ENCODE measurements at regions not wholly inside any gene's neighbourhood (a gene's known extent, or its start where the extent isn't known, plus 50 kb on each side); places are given as distances from the start of the nearest gene placed in this dataset.

DNA sequence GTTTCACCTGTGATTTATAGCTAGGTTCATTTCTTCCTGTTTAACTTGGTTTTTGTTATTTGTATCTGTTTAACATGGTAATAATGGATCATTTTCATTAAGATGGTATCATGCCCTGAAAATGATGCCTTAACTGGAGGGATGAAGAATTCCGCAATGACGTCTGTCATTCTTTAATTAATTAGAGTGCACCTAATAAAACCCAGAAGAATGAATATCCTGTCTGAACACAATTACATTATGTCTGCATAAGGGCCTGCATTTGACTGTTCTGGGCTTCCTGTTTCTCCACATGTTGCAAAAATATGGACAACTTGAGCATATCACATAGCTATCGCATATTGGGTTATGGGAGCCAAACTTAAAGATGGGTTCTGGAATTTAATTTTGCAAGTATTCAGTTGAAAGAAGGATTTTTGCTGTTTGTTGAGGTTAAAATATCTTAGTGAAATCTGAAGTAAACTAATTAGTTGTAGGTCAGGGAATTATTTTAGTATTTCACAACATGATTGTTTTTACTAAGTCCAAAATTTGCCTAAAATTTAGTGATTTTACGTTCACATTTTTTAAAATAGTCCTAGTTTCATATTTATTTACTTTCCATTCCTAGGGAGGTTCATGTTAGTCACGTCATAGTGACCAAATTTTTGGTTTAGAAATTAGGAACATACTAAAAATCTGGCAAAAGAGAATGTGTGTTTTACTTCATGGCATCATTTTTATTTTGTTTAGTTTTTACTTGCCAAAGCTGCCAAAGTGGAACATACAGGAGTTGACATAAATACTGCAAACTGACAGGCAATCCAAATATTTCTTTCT, 321.0 kb upstream of the TGFBR2 start:
- no peaks in the 10 kb centered on the region for H3K9me3 ChIP-seq (ENCODE audit: insufficient read depth in 2 of 2, low read depth in 1 of 2, low read length in 1 of 2)
- H2BK120ac ChIP-seq (replicated peaks; ENCODE audit: low read depth, low read length) = no peak overlapping the region
- H3K79me2 ChIP-seq (ENCODE audit: control insufficient read depth in 1 of 2, insufficient read depth in 2 of 2, low read length in 2 of 2) = no peaks in the 10 kb centered on the region
- H3K23ac ChIP-seq (ENCODE audit: insufficient read length) = no peak overlapping the region
- TF ChIP-seq ASH2L (IDR thresholded peaks at IDR 0.05; ENCODE audit: low read length) = no peak
- no peak overlapping the region for H3K14ac ChIP-seq (ENCODE audit: insufficient read length)
- peaks cover 0 to 8% (median under 1%) of the 10 kb centered on the region in 4 experiments; a peak in 3 of 7 replicates for H3K4me1 ChIP-seq (replicated peaks in 1 of 4; ENCODE audit: control insufficient read depth in 3 of 4, insufficient read depth in 4 of 4, low read length in 3 of 4)
- H3K18ac ChIP-seq (ENCODE audit: extremely low read depth, low read length) = no peak overlapping the region
- H4K5ac ChIP-seq (ENCODE audit: insufficient read length, low read depth, low read length) = no peak overlapping the region
- no peak overlapping the region for H2AFZ ChIP-seq (ENCODE audit: low read length)
- no peak overlapping the region for H4K8ac ChIP-seq (ENCODE audit: extremely low read depth, insufficient read depth, low read length)
- no peak for DNase-seq (ENCODE audit: low read depth in 1 of 2, low spot score in 2 of 2)
- no peaks in the 10 kb centered on the region for H4K20me1 ChIP-seq (replicated peaks in 1 of 2; ENCODE audit: control insufficient read depth in 1 of 2, insufficient read depth in 2 of 2, low read length in 2 of 2)
- H3K4me2 ChIP-seq (ENCODE audit: insufficient read depth in 1 of 2, low read depth in 2 of 2, low read length in 2 of 2) = no peak overlapping the region
- H2BK20ac ChIP-seq (ENCODE audit: low read length) = no peak overlapping the region
- no peak overlapping the region for H4K91ac ChIP-seq (replicated peaks; ENCODE audit: insufficient read length, low read length)
- ChIA-PET CTCF (ENCODE audit: partially characterized antibody) (interaction anchor here (1.1 to 1.8 kb wide), 2 partner anchors 34 to 87 kb away, joined by 5 read pairs; no protein-coding TSS in a partner anchor), POLR2A (ENCODE audit: partially characterized antibody) (no interaction called here)
- no peaks in the 10 kb centered on the region for H3K79me1 ChIP-seq (ENCODE audit: low read depth, low read length)
- no peak overlapping the region for H3K4me3 ChIP-seq (ENCODE audit: extremely low read depth in 1 of 4, insufficient read depth in 2 of 4, low read depth in 3 of 4, low read length in 4 of 4)
- no peak for FAIRE-seq
- no peak overlapping the region for H2BK15ac ChIP-seq (ENCODE audit: low read length)
- H2BK12ac ChIP-seq (ENCODE audit: low read depth, low read length) = no peak overlapping the region
- H3K56ac ChIP-seq (replicated peaks; ENCODE audit: insufficient read length, low read depth, low read length) = no peak overlapping the region
- H3K27ac ChIP-seq (ENCODE audit: low read depth, low read length) = no peak overlapping the region
- H3K9ac ChIP-seq (replicated peaks in 1 of 4; ENCODE audit: extremely low read depth in 1 of 4, low read depth in 3 of 4, low read length in 3 of 4) = no peak overlapping the region
- no peaks in the 10 kb centered on the region for H3K27me3 ChIP-seq (replicated peaks in 1 of 4; ENCODE audit: control insufficient read depth in 3 of 4, extremely low read depth in 1 of 4, insufficient read depth in 3 of 4, low read length in 3 of 4)
- H3K4ac ChIP-seq (replicated peaks; ENCODE audit: insufficient read length, low read depth, low read length) = no peak overlapping the region
- no peak overlapping the region for H2BK5ac ChIP-seq (ENCODE audit: low read depth, low read length)
- no peaks in the 10 kb centered on the region for H3K36me3 ChIP-seq (ENCODE audit: control insufficient read depth in 2 of 4, insufficient read depth in 4 of 4, low read length in 3 of 4)
- H3K23me2 ChIP-seq (ENCODE audit: low read depth, low read length) = no peaks in the 10 kb centered on the region
- WGBS, 2 experiments (ENCODE audit: extremely low coverage in 1 of 2, insufficient coverage in 1 of 2, insufficient read length in 1 of 2, insufficient replicate concordance in 2 of 2, low coverage in 1 of 2, low lambda C conversion rate in 2 of 2, missing lambda C conversion rate in 1 of 2) = 95% methylated on average over 5 of the region's 5 CpGs; no CpG with 5 or more reads in 1 of the 2 experiments
- no peak overlapping the region for H2AK5ac ChIP-seq (ENCODE audit: low read depth, low read length)
